Kidney (tissue), 13 donors: ENCODE measurements at regions not wholly inside any gene's neighbourhood (a gene's known extent, or its start where the extent isn't known, plus 50 kb on each side); places are given as distances from the start of the nearest gene placed in this dataset.

Experiments
- DNase-seq, 5 donors: peaks; one replicate each; pipeline ENCODE4 v3.0.0-alpha.2; 2013 to 2020
- FAIRE-seq: peaks from 2 replicates; lab custom pipeline; 2012; peaks lifted over from hg19 to GRCh38; lab: Jason Lieb, UNC
- H3K27ac ChIP-seq, 2 donors: one replicate each; pipeline ENCODE4 v1.7.0; 2013; ENCODE audit warnings: low read depth in 2 of 2, low read length in 2 of 2, inconsistent platforms in 1 of 2
- H3K27me3 ChIP-seq: one replicate; pipeline ENCODE4 v1.7.1; 2013; ENCODE audit warnings: low read length, inconsistent platforms; ENCODE audit not compliant: control insufficient read depth, insufficient read depth
- H3K36me3 ChIP-seq, 3 donors: one replicate each; pipeline versions ENCODE4 v1.7.0 to v1.7.1; 2013; ENCODE audit warnings: low read length in 3 of 3, control low read depth in 1 of 3, inconsistent platforms in 1 of 3; ENCODE audit not compliant: insufficient read depth in 3 of 3, control insufficient read depth in 2 of 3
- H3K4me1 ChIP-seq, 3 donors: one replicate each; pipeline versions ENCODE4 v1.7.0 to v1.7.1; 2013; ENCODE audit warnings: low read length in 3 of 3, inconsistent platforms in 1 of 3, low read depth in 1 of 3; ENCODE audit not compliant: control insufficient read depth in 2 of 3, insufficient read depth in 2 of 3
- H3K4me3 ChIP-seq, 3 donors: one replicate each; pipeline versions ENCODE4 v1.7.0 to v1.8.1; 2013; ENCODE audit warnings: low read length in 3 of 3, control low read depth in 1 of 3, inconsistent platforms in 1 of 3
- H3K9ac ChIP-seq, 3 donors: one replicate each; pipeline versions ENCODE4 v1.7.0 to v1.7.1; 2013; ENCODE audit warnings: low read length in 3 of 3, control low read depth in 1 of 3, inconsistent platforms in 1 of 3
- H3K9me3 ChIP-seq, 3 donors: one replicate each; pipeline versions ENCODE4 v1.7.0 to v1.7.1; 2013; ENCODE audit warnings: low read length in 3 of 3, control low read depth in 1 of 3, inconsistent platforms in 1 of 3; ENCODE audit not compliant: control insufficient read depth in 2 of 3, insufficient read depth in 1 of 3
- CTCF ChIP-seq: IDR thresholded peaks from 3 replicates; pipeline ENCODE4 v1.5.1; 2012; ENCODE audit warnings: mild to moderate bottlenecking, moderate library complexity, borderline replicate concordance; ENCODE audit not compliant: insufficient read depth; ENCODE audit errors: extremely low read depth
- intact Hi-C: fragments of 100-400 bp; cut with DNase I; formaldehyde crosslinking; loops from one replicate; pipeline ENCODE4 v1.11.1; 2022
- donor health status: control.
- donor health status: control.
- donor health status: control.
- donor health status: control.
- donor health status: control.
- donor health status: DM: yes; HTN: yes; CAD: no.
- donor health status: Normal renal cell carcinoma (clear cell type).

- TF ChIP-seq CTCF = no peak
- no peaks in the 10 kb centered on the region for H3K9me3 ChIP-seq
- H3K9ac ChIP-seq = no peak overlapping the region
- DNase-seq (peak in 4 of 5 donors; percentile 59 to 73 (median 64)), FAIRE-seq (no peak)
- H3K27me3 ChIP-seq = no peaks in the 10 kb centered on the region
- H3K36me3 ChIP-seq = no peaks in the 10 kb centered on the region
- H3K4me3 ChIP-seq = no peak overlapping the region
- peaks cover 0 to 19% (median 8%) of the 10 kb centered on the region in 3 donors for H3K4me1 ChIP-seq
- H3K27ac ChIP-seq = peak overlapping the region in 1 of 2 donors; percentile 37
- intact Hi-C loops = no loop called here
These were observed 150.3 kb upstream of the NR2F2 start for GRCh38 chr15:96180087-96180748.

GRCh38 chr15:96181217-96181616 is 149.3 kb upstream of the NR2F2 start:
- Histone ChIP-seq H3K36me3 (no peaks in the 10 kb centered on the region), H3K9me3 (no peaks in the 10 kb centered on the region), H3K4me1 (peaks cover 0 to 19% (median 12%) of the 10 kb centered on the region in 3 donors), H3K4me3 (no peak overlapping the region), H3K27me3 (no peaks in the 10 kb centered on the region), H3K27ac (peak overlapping the region in 1 of 2 donors; percentile 52), H3K9ac (no peak overlapping the region)
- no peak for TF ChIP-seq CTCF
- FAIRE-seq = no peak
- intact Hi-C loops = no loop called here
- DNase-seq = no peak

- no peaks in the 10 kb centered on the region for H3K9me3 ChIP-seq
- H3K27me3 ChIP-seq = no peaks in the 10 kb centered on the region
- no peak overlapping the region for H3K4me3 ChIP-seq
- DNase-seq (no peak), FAIRE-seq (no peak)
- TF ChIP-seq CTCF = no peak
- intact Hi-C loops = no loop called here
- H3K36me3 ChIP-seq = no peaks in the 10 kb centered on the region
- no peak overlapping the region for H3K9ac ChIP-seq
- peaks cover 0 to 19% (median 12%) of the 10 kb centered on the region in 3 donors for H3K4me1 ChIP-seq
- H3K27ac ChIP-seq = peak overlapping the region in 1 of 2 donors; percentile 52
These were observed 148.6 kb upstream of the NR2F2 start for GRCh38 chr15:96181873-96182301.
